Ishikawa (cell line): ENCODE measurements at regions not wholly inside any gene's neighbourhood (a gene's known extent, or its start where the extent isn't known, plus 50 kb on each side); places are given as distances from the start of the nearest gene placed in this dataset.

Experiments
- EP300 ChIP-seq: IDR thresholded peaks from 2 replicates; pipeline ENCODE4 v1.6.1; 2012; ENCODE audit warnings: borderline replicate concordance
- FOXM1 ChIP-seq: IDR thresholded peaks from 2 replicates; pipeline ENCODE4 v1.6.1; 2012; ENCODE audit warnings: low read depth, borderline replicate concordance
- YY1 ChIP-seq: IDR thresholded peaks from 2 replicates; pipeline ENCODE4 v1.6.1; 2012; ENCODE audit warnings: low read depth

- TF ChIP-seq YY1 (no peak), FOXM1 (no peak), EP300 (no peak)
Observed at GRCh38 chr4:18297684-18298083, 276.1 kb upstream of the LCORL start.
